CD14-positive monocyte (primary cell): ENCODE measurements at regions not wholly inside any gene's neighbourhood (a gene's known extent, or its start where the extent isn't known, plus 50 kb on each side); places are given as distances from the start of the nearest gene placed in this dataset.

ENCODE experiments used
- DNase-seq, 3 donors: peaks; one replicate each; pipeline ENCODE4 v3.0.0-alpha.2; 2011 to 2022
- H2AFZ ChIP-seq: 2 replicates; pipeline ENCODE4 v1.6.0; 2012; ENCODE audit warnings: mild to moderate bottlenecking, low read depth, low read length, inconsistent platforms; ENCODE audit not compliant: insufficient read depth, poor library complexity, severe bottlenecking
- H3K27ac ChIP-seq, 2 donors: 1 replicate in 1 of 2; 2 replicates in 1 of 2; pipeline ENCODE4 v1.5.1; 2012 to 2013; ENCODE audit warnings: low read length in 2 of 2, control low read depth in 1 of 2, inconsistent platforms in 1 of 2, low read depth in 1 of 2, mild to moderate bottlenecking in 1 of 2
- H3K27me3 ChIP-seq, 2 donors: one replicate each; pipeline versions ENCODE4 v1.6.0 to v1.6.1; 2011 to 2013; ENCODE audit warnings: low read length in 2 of 2; ENCODE audit not compliant: control insufficient read depth in 2 of 2, insufficient read depth in 2 of 2
- H3K36me3 ChIP-seq, 2 donors: replicated peaks in 1 of 2; 1 replicate in 1 of 2; 2 replicates in 1 of 2; pipeline versions ENCODE4 v1.5.1 to v1.6.1; 2012 to 2013; ENCODE audit warnings: low read length in 2 of 2, control low read depth in 1 of 2, inconsistent platforms in 1 of 2, mild to moderate bottlenecking in 1 of 2; ENCODE audit not compliant: insufficient read depth in 2 of 2, control insufficient read depth in 1 of 2
- H3K4me1 ChIP-seq, 2 donors: 1 replicate in 1 of 2; 2 replicates in 1 of 2; pipeline versions ENCODE4 v1.5.1 to v1.6.1; 2012 to 2013; ENCODE audit warnings: low read length in 2 of 2, control low read depth in 1 of 2, inconsistent platforms in 1 of 2, mild to moderate bottlenecking in 1 of 2, moderate library complexity in 1 of 2; ENCODE audit not compliant: insufficient read depth in 2 of 2, control insufficient read depth in 1 of 2
- H3K4me2 ChIP-seq: replicated peaks from 2 replicates; pipeline ENCODE3; 2012; ENCODE audit warnings: low read length, moderate library complexity, mild to moderate bottlenecking; ENCODE audit not compliant: poor library complexity, severe bottlenecking; ENCODE audit errors: extremely low read depth
- H3K4me3 ChIP-seq, 3 experiments: fragments of 200-600 bp in 1 of 3; sonication (generic) in 1 of 3; replicated peaks in 1 of 3; 1 replicate in 2 of 3; 2 replicates in 1 of 3; pipeline ENCODE4 v1.5.1; 2011 to 2013; ENCODE audit warnings: low read length in 3 of 3, mild to moderate bottlenecking in 3 of 3, control low read depth in 2 of 3, low read depth in 2 of 3, inconsistent platforms in 1 of 3, moderate library complexity in 1 of 3
- H3K79me2 ChIP-seq: 2 replicates; pipeline ENCODE4 v1.6.0; 2012; ENCODE audit warnings: mild to moderate bottlenecking, control low read depth, inconsistent platforms, low read length, moderate library complexity; ENCODE audit not compliant: insufficient read depth
- H3K9ac ChIP-seq: 2 replicates; pipeline ENCODE4 v1.6.0; 2017; ENCODE audit warnings: low read length, mild to moderate bottlenecking; ENCODE audit not compliant: insufficient read depth, poor library complexity, severe bottlenecking
- H3K9me3 ChIP-seq, 2 donors: replicated peaks in 1 of 2; 1 replicate in 1 of 2; 2 replicates in 1 of 2; pipeline versions ENCODE4 v1.5.1 to v1.6.1; 2012 to 2013; ENCODE audit warnings: low read length in 2 of 2, control low read depth in 1 of 2; ENCODE audit not compliant: control insufficient read depth in 1 of 2, insufficient read depth in 1 of 2
- H4K20me1 ChIP-seq: 2 replicates; pipeline ENCODE4 v1.6.0; 2012; ENCODE audit warnings: mild to moderate bottlenecking, low read length, control low read depth, moderate library complexity; ENCODE audit not compliant: insufficient read depth
- H3K27ac Mint-ChIP-seq, 7 donors: one replicate each; pipeline ENCODE4 v1.8.0; 2020; ENCODE audit warnings: mild to moderate bottlenecking in 7 of 7, mixed read lengths in 7 of 7, moderate library complexity in 6 of 7, inconsistent platforms in 2 of 7
- H3K27me3 Mint-ChIP-seq, 3 donors: one replicate each; pipeline ENCODE4 v1.8.0; 2021 to 2022; ENCODE audit warnings: low read depth in 3 of 3, mild to moderate bottlenecking in 3 of 3, mixed read lengths in 3 of 3, moderate library complexity in 3 of 3, inconsistent platforms in 1 of 3
- H3K36me3 Mint-ChIP-seq, 2 donors: one replicate each; pipeline ENCODE4 v1.8.0; 2020; ENCODE audit warnings: mixed read lengths in 2 of 2, inconsistent platforms in 1 of 2, mild to moderate bottlenecking in 1 of 2
- H3K4me1 Mint-ChIP-seq: one replicate; pipeline ENCODE4 v1.8.0; 2020; ENCODE audit warnings: mild to moderate bottlenecking, mixed read lengths
- H3K4me3 Mint-ChIP-seq, 2 donors: one replicate each; pipeline ENCODE4 v1.8.0; 2020; ENCODE audit warnings: mild to moderate bottlenecking in 2 of 2, mixed read lengths in 2 of 2, moderate library complexity in 1 of 2
- H3K9me3 Mint-ChIP-seq, 7 donors: one replicate each; pipeline ENCODE4 v1.8.0; 2020 to 2022; ENCODE audit warnings: mixed read lengths in 7 of 7, mild to moderate bottlenecking in 6 of 7, moderate library complexity in 6 of 7, inconsistent platforms in 2 of 7
- whole genome bisulfite sequencing: methylation state at CpG from one replicate; pipeline ENCODE4 v1.1.5; 2013; ENCODE audit warnings: missing lambda C conversion rate; ENCODE audit not compliant: insufficient coverage; 5-methylcytosine and 5-hydroxymethylcytosine counted together
- intact Hi-C, 2 donors: fragments of 100-400 bp; cut with micrococcal nuclease; formaldehyde crosslinking; loops; one replicate each; pipeline versions ENCODE4 v1.15.0 to v1.15.1; 2023
- TF ChIP-seq, protein P1 (sequence below): fragments of 200-600 bp; IDR thresholded peaks from one replicate; pipeline ENCODE4 v1.8.0; 2022; ENCODE audit warnings: antibody characterized with exemption, mild to moderate bottlenecking

GRCh38 chr3:113118336-113118735 is 93.0 kb upstream of the BOC start:
- TF ChIP-seq, protein P1, sequence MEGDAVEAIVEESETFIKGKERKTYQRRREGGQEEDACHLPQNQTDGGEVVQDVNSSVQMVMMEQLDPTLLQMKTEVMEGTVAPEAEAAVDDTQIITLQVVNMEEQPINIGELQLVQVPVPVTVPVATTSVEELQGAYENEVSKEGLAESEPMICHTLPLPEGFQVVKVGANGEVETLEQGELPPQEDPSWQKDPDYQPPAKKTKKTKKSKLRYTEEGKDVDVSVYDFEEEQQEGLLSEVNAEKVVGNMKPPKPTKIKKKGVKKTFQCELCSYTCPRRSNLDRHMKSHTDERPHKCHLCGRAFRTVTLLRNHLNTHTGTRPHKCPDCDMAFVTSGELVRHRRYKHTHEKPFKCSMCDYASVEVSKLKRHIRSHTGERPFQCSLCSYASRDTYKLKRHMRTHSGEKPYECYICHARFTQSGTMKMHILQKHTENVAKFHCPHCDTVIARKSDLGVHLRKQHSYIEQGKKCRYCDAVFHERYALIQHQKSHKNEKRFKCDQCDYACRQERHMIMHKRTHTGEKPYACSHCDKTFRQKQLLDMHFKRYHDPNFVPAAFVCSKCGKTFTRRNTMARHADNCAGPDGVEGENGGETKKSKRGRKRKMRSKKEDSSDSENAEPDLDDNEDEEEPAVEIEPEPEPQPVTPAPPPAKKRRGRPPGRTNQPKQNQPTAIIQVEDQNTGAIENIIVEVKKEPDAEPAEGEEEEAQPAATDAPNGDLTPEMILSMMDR: no peak
- Histone ChIP-seq H3K4me3 (no peak overlapping the region), H3K36me3 (no peaks in the 10 kb centered on the region), H3K79me2 (no peaks in the 10 kb centered on the region), H3K27me3 (no peaks in the 10 kb centered on the region), H3K4me2 (no peak overlapping the region), H3K4me1 (no peaks in the 10 kb centered on the region), H2AFZ (no peak overlapping the region), H3K9ac (no peak overlapping the region), H3K9me3 (no peaks in the 10 kb centered on the region), H4K20me1 (no peaks in the 10 kb centered on the region), H3K27ac (no peak overlapping the region)
- Mint-ChIP-seq H3K4me3 (no peak overlapping the region), H3K9me3 (no peaks in the 10 kb centered on the region), H3K36me3 (no peaks in the 10 kb centered on the region), H3K27me3 (peaks cover 0 to 1% (median 0%) of the 10 kb centered on the region in 3 donors), H3K27ac (no peak overlapping the region), H3K4me1 (no peaks in the 10 kb centered on the region)
- WGBS: no CpG with 5 or more reads among the region's 1 CpG
- no peak for DNase-seq
- intact Hi-C loops: no loop called here

DNA sequence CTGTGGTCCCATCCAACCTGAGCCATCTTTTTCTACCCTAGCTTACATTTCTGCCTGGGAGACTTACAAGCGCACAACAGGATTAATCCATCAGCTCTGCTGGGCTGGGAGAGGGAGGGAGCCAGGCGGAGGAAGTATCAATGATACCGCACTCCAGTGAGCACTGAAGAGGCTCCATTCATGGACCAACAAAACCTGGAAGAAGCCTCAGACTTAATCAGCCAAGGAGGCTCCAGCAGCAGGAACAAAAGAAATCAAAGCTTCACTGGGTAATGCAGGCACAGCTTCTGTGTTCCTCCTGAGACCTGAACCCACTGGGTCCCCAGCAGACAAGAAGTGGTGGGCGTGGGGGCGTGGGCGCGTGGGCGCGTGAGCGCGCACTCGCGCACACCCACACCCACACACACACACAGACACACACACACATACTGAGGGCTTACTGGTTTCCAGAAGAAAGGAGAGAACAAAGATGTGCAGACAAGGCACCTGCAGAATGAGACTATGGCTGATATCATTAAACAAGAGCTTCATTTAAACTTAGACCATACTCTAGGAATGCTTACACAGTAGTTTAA is 87.0 kb upstream of the BOC start:
- 100% methylated on average over 1 of the region's 13 CpGs for WGBS
- H3K4me2 ChIP-seq: no peak overlapping the region
- Mint-ChIP-seq H3K4me1 (peaks cover 2% of the 10 kb centered on the region), H3K4me3 (no peak overlapping the region), H3K27me3 (peaks cover 0 to 2% (median 1%) of the 10 kb centered on the region in 3 donors), H3K36me3 (no peaks in the 10 kb centered on the region), H3K27ac (no peak overlapping the region), H3K9me3 (no peaks in the 10 kb centered on the region)
- no peak overlapping the region for H3K27ac ChIP-seq
- H3K79me2 ChIP-seq: no peaks in the 10 kb centered on the region
- TF ChIP-seq, protein P1: no peak
- no peaks in the 10 kb centered on the region for H3K4me1 ChIP-seq
- H3K4me3 ChIP-seq: no peak overlapping the region
- H3K36me3 ChIP-seq: no peaks in the 10 kb centered on the region
- no peak for DNase-seq
- H3K9ac ChIP-seq: no peak overlapping the region
- intact Hi-C loops: no loop called here
- H3K9me3 ChIP-seq: no peaks in the 10 kb centered on the region
- no peaks in the 10 kb centered on the region for H4K20me1 ChIP-seq
- H3K27me3 ChIP-seq: no peaks in the 10 kb centered on the region
- H2AFZ ChIP-seq: no peak overlapping the region
